ENCODE measurements at regions not wholly inside any gene's neighbourhood (a gene's known extent, or its start where the extent isn't known, plus 50 kb on each side); places are given as distances from the start of the nearest gene placed in this dataset.

DNA sequence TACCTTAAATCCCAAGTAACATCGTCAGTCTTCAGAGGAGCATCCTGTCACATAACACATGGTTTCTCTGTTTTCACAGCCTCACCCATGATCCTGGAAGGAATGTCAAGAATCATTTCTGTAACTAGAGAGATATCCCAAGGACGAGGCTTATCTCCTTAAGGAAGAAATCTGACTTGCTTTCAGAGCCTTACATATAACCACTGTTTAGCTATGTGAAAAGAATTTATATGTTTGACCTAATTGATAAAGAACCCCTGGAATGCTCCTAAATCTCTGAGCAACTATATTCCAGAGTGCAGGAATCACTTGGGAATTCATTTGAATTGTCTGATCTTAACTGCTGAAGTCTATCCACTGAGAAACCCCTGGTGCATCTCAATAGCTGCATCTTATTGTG lies 243.1 kb downstream of the ALDH8A1 start:
- TF ChIP-seq, protein P1, sequence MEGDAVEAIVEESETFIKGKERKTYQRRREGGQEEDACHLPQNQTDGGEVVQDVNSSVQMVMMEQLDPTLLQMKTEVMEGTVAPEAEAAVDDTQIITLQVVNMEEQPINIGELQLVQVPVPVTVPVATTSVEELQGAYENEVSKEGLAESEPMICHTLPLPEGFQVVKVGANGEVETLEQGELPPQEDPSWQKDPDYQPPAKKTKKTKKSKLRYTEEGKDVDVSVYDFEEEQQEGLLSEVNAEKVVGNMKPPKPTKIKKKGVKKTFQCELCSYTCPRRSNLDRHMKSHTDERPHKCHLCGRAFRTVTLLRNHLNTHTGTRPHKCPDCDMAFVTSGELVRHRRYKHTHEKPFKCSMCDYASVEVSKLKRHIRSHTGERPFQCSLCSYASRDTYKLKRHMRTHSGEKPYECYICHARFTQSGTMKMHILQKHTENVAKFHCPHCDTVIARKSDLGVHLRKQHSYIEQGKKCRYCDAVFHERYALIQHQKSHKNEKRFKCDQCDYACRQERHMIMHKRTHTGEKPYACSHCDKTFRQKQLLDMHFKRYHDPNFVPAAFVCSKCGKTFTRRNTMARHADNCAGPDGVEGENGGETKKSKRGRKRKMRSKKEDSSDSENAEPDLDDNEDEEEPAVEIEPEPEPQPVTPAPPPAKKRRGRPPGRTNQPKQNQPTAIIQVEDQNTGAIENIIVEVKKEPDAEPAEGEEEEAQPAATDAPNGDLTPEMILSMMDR (IDR thresholded peaks at IDR 0.05): no peak
- TF ChIP-seq EP300 (IDR thresholded peaks at IDR 0.05) (no peak), POLR2AphosphoS5 (IDR thresholded peaks at IDR 0.05) (no peak), POLR2A (IDR thresholded peaks at IDR 0.05) (no peak)
- 67% methylated on average over 2 of the region's 2 CpGs for WGBS
- no peak for DNase-seq (ENCODE audit: low spot score in 2 of 2)

DNA sequence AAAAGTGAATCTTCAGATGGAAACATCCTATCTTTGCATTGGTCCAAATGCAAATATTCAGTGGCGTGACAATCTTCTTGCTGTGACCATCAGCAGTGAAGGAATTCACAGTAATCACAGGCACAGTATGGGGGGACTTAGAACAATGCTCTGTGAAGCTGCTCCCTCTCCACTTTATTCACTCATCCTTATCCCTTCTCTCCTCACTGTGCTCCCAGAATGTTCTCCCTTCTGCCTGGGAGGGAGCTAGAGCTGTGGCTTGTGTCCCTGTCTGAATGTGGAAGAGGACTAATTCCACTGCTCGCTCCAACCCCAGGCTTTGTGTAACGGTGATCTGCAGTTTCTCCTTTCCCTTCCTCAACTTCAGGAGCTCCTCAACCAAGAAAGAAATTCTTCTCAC lies 243.7 kb downstream of the ALDH8A1 start:
- H3K9me3 ChIP-seq: no peaks in the 10 kb centered on the region
- no peaks in the 10 kb centered on the region for H3K36me3 ChIP-seq
- no peak overlapping the region for H3K27ac ChIP-seq
- TF ChIP-seq EP300 (IDR thresholded peaks at IDR 0.05): no peak
- H3K4me1 ChIP-seq: no peaks in the 10 kb centered on the region
- no peak for DNase-seq (ENCODE audit: low spot score in 2 of 2)
- WGBS: 93% methylated on average over 3 of the region's 3 CpGs
- H3K4me3 ChIP-seq: no peak overlapping the region
- H3K27me3 ChIP-seq: no peaks in the 10 kb centered on the region

More for the DNA sequence above, 243.1 kb downstream of the ALDH8A1 start:
- Histone ChIP-seq H3K4me3 (no peak overlapping the region), H3K36me3 (no peaks in the 10 kb centered on the region), H3K9me3 (no peaks in the 10 kb centered on the region), H3K27me3 (no peaks in the 10 kb centered on the region), H3K27ac (no peak overlapping the region), H3K4me1 (no peaks in the 10 kb centered on the region)

GRCh38 chr6:134703206-134703605 lies 246.7 kb downstream of the ALDH8A1 start:
- no peak overlapping the region for H3K4me3 ChIP-seq
- H3K27ac ChIP-seq: no peak overlapping the region
- DNase-seq (ENCODE audit: low spot score in 2 of 2): no peak
- H3K4me1 ChIP-seq: no peaks in the 10 kb centered on the region
- TF ChIP-seq POLR2A (IDR thresholded peaks at IDR 0.05): no peak
- TF ChIP-seq, protein P1 (IDR thresholded peaks at IDR 0.05): no peak
- no peaks in the 10 kb centered on the region for H3K36me3 ChIP-seq
- no peaks in the 10 kb centered on the region for H3K9me3 ChIP-seq
- H3K27me3 ChIP-seq: no peaks in the 10 kb centered on the region

- H3K4me1 ChIP-seq: no peaks in the 10 kb centered on the region
- no peaks in the 10 kb centered on the region for H3K9me3 ChIP-seq
- H3K27me3 ChIP-seq: no peaks in the 10 kb centered on the region
- TF ChIP-seq POLR2AphosphoS5 (IDR thresholded peaks at IDR 0.05): no peak
- TF ChIP-seq, protein P1 (IDR thresholded peaks at IDR 0.05): no peak
- TF ChIP-seq EP300 (IDR thresholded peaks at IDR 0.05): no peak
- no peak for TF ChIP-seq POLR2A (IDR thresholded peaks at IDR 0.05)
- DNase-seq (ENCODE audit: low spot score in 2 of 2): no peak
- no peak overlapping the region for H3K4me3 ChIP-seq
- WGBS: 87% methylated on average over 3 of the region's 3 CpGs
- no peak overlapping the region for H3K27ac ChIP-seq
- H3K36me3 ChIP-seq: no peaks in the 10 kb centered on the region
These were observed 247.6 kb downstream of the ALDH8A1 start for GRCh38 chr6:134702279-134702678.

DNA sequence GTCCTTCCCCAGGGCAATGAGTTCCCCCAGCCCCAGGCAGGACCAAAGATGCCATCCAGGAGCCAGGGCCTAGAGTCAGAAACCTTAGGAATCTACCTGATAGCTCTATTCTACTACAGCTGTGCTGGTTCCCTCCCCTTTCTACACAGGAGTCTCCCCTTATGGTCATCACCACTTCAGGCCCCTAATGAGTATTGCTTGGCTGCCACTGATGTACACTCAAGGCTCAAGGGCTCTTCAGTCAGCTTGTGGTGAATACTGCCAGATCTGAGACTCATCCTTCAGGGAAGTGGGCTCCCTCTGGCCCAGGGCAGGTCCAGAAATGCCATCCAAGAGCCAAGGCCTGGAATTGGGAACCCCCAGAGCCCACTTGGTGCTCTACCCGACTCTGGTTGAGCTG lies 248.6 kb downstream of the ALDH8A1 start:
- no peak for TF ChIP-seq POLR2A (IDR thresholded peaks at IDR 0.05)
- Histone ChIP-seq H3K4me3 (no peak overlapping the region), H3K4me1 (no peaks in the 10 kb centered on the region), H3K27ac (no peak overlapping the region), H3K9me3 (no peaks in the 10 kb centered on the region), H3K36me3 (no peaks in the 10 kb centered on the region), H3K27me3 (no peaks in the 10 kb centered on the region)
- DNase-seq (ENCODE audit: low spot score in 2 of 2): no peak
- 100% methylated on average over 1 of the region's 1 CpG for WGBS

DNA sequence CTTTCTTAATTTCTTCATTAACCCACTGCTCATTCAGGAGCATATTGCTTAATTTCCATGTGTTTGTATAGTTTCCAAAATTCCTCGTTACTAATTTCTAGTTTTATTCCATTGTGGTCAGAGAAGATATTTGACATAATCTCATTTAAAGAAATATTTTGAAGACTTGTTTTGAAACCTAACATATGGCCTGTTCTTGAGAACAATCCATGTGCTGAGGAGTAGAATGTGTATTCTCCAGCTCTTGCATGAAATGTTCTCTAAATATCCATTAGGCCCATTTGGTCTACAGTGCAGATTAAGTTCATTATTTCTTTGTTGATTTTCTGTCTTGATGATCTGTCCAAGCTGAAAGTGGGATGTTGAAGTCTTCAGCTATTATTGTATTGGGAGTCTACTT lies 251.7 kb downstream of the ALDH8A1 start:
- no peaks in the 10 kb centered on the region for H3K4me1 ChIP-seq
- no peak for DNase-seq (ENCODE audit: low spot score in 2 of 2)
- no peak overlapping the region for H3K4me3 ChIP-seq
- 83% methylated on average over 1 of the region's 1 CpG for WGBS
- H3K9me3 ChIP-seq: no peaks in the 10 kb centered on the region
- no peaks in the 10 kb centered on the region for H3K27me3 ChIP-seq
- H3K36me3 ChIP-seq: no peaks in the 10 kb centered on the region
- TF ChIP-seq POLR2AphosphoS5 (IDR thresholded peaks at IDR 0.05) (no peak), POLR2A (IDR thresholded peaks at IDR 0.05) (no peak), EP300 (IDR thresholded peaks at IDR 0.05) (no peak)
- TF ChIP-seq, protein P1 (IDR thresholded peaks at IDR 0.05): no peak
- H3K27ac ChIP-seq: no peak overlapping the region

Data from suprapubic skin (tissue), 4 donors.